ENCODE measurements at regions not wholly inside any gene's neighbourhood (a gene's known extent, or its start where the extent isn't known, plus 50 kb on each side); places are given as distances from the start of the nearest gene placed in this dataset.
A peak's percentile ranks its signal among the peaks of the same experiment; 100 is the strongest.

GRCh38 chr11:121887976-121888557 is 227.9 kb downstream of the BLID start:
- peak overlapping the region in 1 of 12 donors; percentile 9 for H3K27ac ChIP-seq
- no peak for ATAC-seq
- peaks cover 0 to 48% (median 10%) of the 10 kb centered on the region in 12 donors for H3K4me1 ChIP-seq
- intact Hi-C loops (cut with DNase I): no loop called here
- no peak for DNase-seq
- no peak overlapping the region for H3K4me3 ChIP-seq
- no peaks in the 10 kb centered on the region for H3K27me3 ChIP-seq
- 84 to 87% (median 87%) methylated on average over 4 of the region's 4 CpGs for WGBS, 4 donors
- no peak for TF ChIP-seq CTCF (IDR thresholded peaks at IDR 0.05)
- TF ChIP-seq POLR2A (IDR thresholded peaks at IDR 0.05): no peak
- H3K36me3 ChIP-seq: no peaks in the 10 kb centered on the region
- H3K9me3 ChIP-seq: no peaks in the 10 kb centered on the region

GRCh38 chr11:121887569-121887968 is 228.4 kb downstream of the BLID start:
- 57 to 79% (median 68%) methylated on average over 3 of the region's 3 CpGs for WGBS, 4 donors
- H3K27ac ChIP-seq: no peak overlapping the region
- no peaks in the 10 kb centered on the region for H3K27me3 ChIP-seq
- intact Hi-C loops (cut with DNase I): no loop called here
- H3K36me3 ChIP-seq: no peaks in the 10 kb centered on the region
- peak in 3 of 4 donors; percentile 51 to 80 (median 59) for ATAC-seq
- no peak for TF ChIP-seq CTCF (IDR thresholded peaks at IDR 0.05)
- TF ChIP-seq POLR2A (IDR thresholded peaks at IDR 0.05): no peak
- peak in 1 of 5 donors; percentile 32 for DNase-seq
- peaks cover 0 to 47% (median 10%) of the 10 kb centered on the region in 12 donors for H3K4me1 ChIP-seq
- H3K4me3 ChIP-seq: no peak overlapping the region
- no peaks in the 10 kb centered on the region for H3K9me3 ChIP-seq

GRCh38 chr11:121886996-121887395 is 229.0 kb downstream of the BLID start:
- DNase-seq (no peak), ATAC-seq (no peak)
- Histone ChIP-seq H3K36me3 (no peaks in the 10 kb centered on the region), H3K9me3 (no peaks in the 10 kb centered on the region), H3K4me3 (no peak overlapping the region), H3K4me1 (peaks cover 0 to 42% (median 9%) of the 10 kb centered on the region in 12 donors), H3K27ac (peak overlapping the region in 2 of 12 donors; percentile 0 to 32), H3K27me3 (no peaks in the 10 kb centered on the region)
- WGBS, 4 donors: 88 to 98% (median 92%) methylated on average over 2 of the region's 2 CpGs
- TF ChIP-seq POLR2A (IDR thresholded peaks at IDR 0.05): no peak
- no peak for TF ChIP-seq CTCF (IDR thresholded peaks at IDR 0.05)
- intact Hi-C loops (cut with DNase I): no loop called here

GRCh38 chr11:121886005-121886734 is 229.8 kb downstream of the BLID start:
- no peaks in the 10 kb centered on the region for H3K36me3 ChIP-seq
- TF ChIP-seq CTCF (IDR thresholded peaks at IDR 0.05): no peak
- TF ChIP-seq POLR2A (IDR thresholded peaks at IDR 0.05): no peak
- H3K27me3 ChIP-seq: no peaks in the 10 kb centered on the region
- ATAC-seq (peak in 2 of 4 donors; percentile 43 to 50), DNase-seq (peak in 3 of 5 donors; percentile 31 to 45 (median 43))
- peak overlapping the region in 4 of 12 donors; percentile 17 to 32 (median 19) for H3K27ac ChIP-seq
- no peaks in the 10 kb centered on the region for H3K9me3 ChIP-seq
- WGBS, 4 donors: 29 to 41% (median 36%) methylated on average over 8 of the region's 8 CpGs
- no peak overlapping the region for H3K4me3 ChIP-seq
- intact Hi-C loops (cut with DNase I): no loop called here
- peaks cover 0 to 33% (median 6%) of the 10 kb centered on the region in 12 donors for H3K4me1 ChIP-seq
